ENCODE measurements at regions not wholly inside any gene's neighbourhood (a gene's known extent, or its start where the extent isn't known, plus 50 kb on each side); places are given as distances from the start of the nearest gene placed in this dataset.
"Not testable (repeated sequence)": the region's sequence is repeated elsewhere in the genome, so short reads cannot be mapped to it uniquely, and the experiment has no call there.

GRCh38 chr1:149157409-149157808 lies 54.1 kb upstream of the NBPF9 start:
- H3K4me1 Mint-ChIP-seq (ENCODE audit: low read depth) = peaks cover 16% of the 10 kb centered on the region
- H3K27ac Mint-ChIP-seq; H3K36me3 Mint-ChIP-seq (ENCODE audit: low read depth); H3K27me3 Mint-ChIP-seq (ENCODE audit: insufficient read depth); H3K4me3 Mint-ChIP-seq; DNase-seq; H3K9me3 Mint-ChIP-seq: not testable (repeated sequence)

- H3K27me3 Mint-ChIP-seq (ENCODE audit: insufficient read depth); H3K27ac Mint-ChIP-seq; H3K9me3 Mint-ChIP-seq; DNase-seq; H3K36me3 Mint-ChIP-seq (ENCODE audit: low read depth); H3K4me3 Mint-ChIP-seq: not testable (repeated sequence)
- peaks cover 10% of the 10 kb centered on the region for H3K4me1 Mint-ChIP-seq (ENCODE audit: low read depth)
Measured at GRCh38 chr1:149158308-149158707, 55.0 kb upstream of the NBPF9 start.

GRCh38 chr1:149163063-149163444 lies 59.7 kb upstream of the NBPF9 start:
- H3K27ac Mint-ChIP-seq = peak overlapping the region; percentile 86
- H3K27me3 Mint-ChIP-seq (ENCODE audit: insufficient read depth); H3K36me3 Mint-ChIP-seq (ENCODE audit: low read depth); DNase-seq; H3K9me3 Mint-ChIP-seq: not testable (repeated sequence)
- H3K4me1 Mint-ChIP-seq (ENCODE audit: low read depth) = peaks cover 10% of the 10 kb centered on the region
- peak overlapping the region; percentile 83 for H3K4me3 Mint-ChIP-seq

GRCh38 chr1:149174765-149175164 lies 71.4 kb upstream of the NBPF9 start:
- not testable (repeated sequence) for H3K36me3 Mint-ChIP-seq (ENCODE audit: low read depth); H3K9me3 Mint-ChIP-seq; H3K4me3 Mint-ChIP-seq; H3K4me1 Mint-ChIP-seq (ENCODE audit: low read depth); DNase-seq; H3K27me3 Mint-ChIP-seq (ENCODE audit: insufficient read depth); H3K27ac Mint-ChIP-seq

GRCh38 chr1:149175812-149176211 lies 72.5 kb upstream of the NBPF9 start:
- not testable (repeated sequence) for H3K27me3 Mint-ChIP-seq (ENCODE audit: insufficient read depth); H3K9me3 Mint-ChIP-seq; H3K4me1 Mint-ChIP-seq (ENCODE audit: low read depth); DNase-seq; H3K36me3 Mint-ChIP-seq (ENCODE audit: low read depth)
- H3K27ac Mint-ChIP-seq = peak overlapping the region; percentile 53; the same call in 1 of the 2 replicates
- peak overlapping the region; percentile 80 for H3K4me3 Mint-ChIP-seq

- H3K27me3 Mint-ChIP-seq (ENCODE audit: insufficient read depth); H3K9me3 Mint-ChIP-seq; H3K36me3 Mint-ChIP-seq (ENCODE audit: low read depth); DNase-seq; H3K4me1 Mint-ChIP-seq (ENCODE audit: low read depth): not testable (repeated sequence)
- 0 out of 2 replicates have a peak overlapping the region, but pooled peaks have one; percentile 54 for H3K27ac Mint-ChIP-seq
- peak overlapping the region; percentile 82 for H3K4me3 Mint-ChIP-seq
Measured at GRCh38 chr1:149176453-149177316, 73.3 kb upstream of the NBPF9 start.

- not testable (repeated sequence) for H3K36me3 Mint-ChIP-seq (ENCODE audit: low read depth); H3K9me3 Mint-ChIP-seq; H3K4me1 Mint-ChIP-seq (ENCODE audit: low read depth); DNase-seq; H3K27ac Mint-ChIP-seq; H3K27me3 Mint-ChIP-seq (ENCODE audit: insufficient read depth)
- 0 out of 2 replicates have a peak overlapping the region, but pooled peaks have one; percentile 49 for H3K4me3 Mint-ChIP-seq
Measured at GRCh38 chr1:149190742-149191141, 87.4 kb upstream of the NBPF9 start.

- H3K27me3 Mint-ChIP-seq (ENCODE audit: insufficient read depth); H3K36me3 Mint-ChIP-seq (ENCODE audit: low read depth); DNase-seq; H3K27ac Mint-ChIP-seq; H3K9me3 Mint-ChIP-seq; H3K4me3 Mint-ChIP-seq: not testable (repeated sequence)
- H3K4me1 Mint-ChIP-seq (ENCODE audit: low read depth) = peaks cover 26% of the 10 kb centered on the region
Measured at GRCh38 chr1:149196651-149197050, 93.3 kb upstream of the NBPF9 start.

- Mint-ChIP-seq H3K4me3 (peak overlapping the region; percentile 50; the same call in 1 of the 2 replicates), H3K4me1 (ENCODE audit: low read depth) (peaks cover 26% of the 10 kb centered on the region)
- H3K27ac Mint-ChIP-seq; H3K9me3 Mint-ChIP-seq; H3K36me3 Mint-ChIP-seq (ENCODE audit: low read depth); H3K27me3 Mint-ChIP-seq (ENCODE audit: insufficient read depth): not testable (repeated sequence)
- peak; percentile 17 for DNase-seq
Measured at GRCh38 chr1:149200567-149200966, 97.2 kb upstream of the NBPF9 start.

GRCh38 chr1:149202283-149202682 lies 98.9 kb upstream of the NBPF9 start:
- H3K27me3 Mint-ChIP-seq (ENCODE audit: insufficient read depth); H3K9me3 Mint-ChIP-seq: not testable (repeated sequence)

GRCh38 chr1:149204396-149204795 lies 101.0 kb upstream of the NBPF9 start:
- DNase-seq; H3K36me3 Mint-ChIP-seq (ENCODE audit: low read depth); H3K9me3 Mint-ChIP-seq; H3K27ac Mint-ChIP-seq; H3K27me3 Mint-ChIP-seq (ENCODE audit: insufficient read depth); H3K4me3 Mint-ChIP-seq: not testable (repeated sequence)
- peaks cover 13% of the 10 kb centered on the region for H3K4me1 Mint-ChIP-seq (ENCODE audit: low read depth)

More at GRCh38 chr1:149202283-149202682, 98.9 kb upstream of the NBPF9 start:
- H3K27ac Mint-ChIP-seq; H3K36me3 Mint-ChIP-seq (ENCODE audit: low read depth); DNase-seq; H3K4me3 Mint-ChIP-seq: not testable (repeated sequence)
- H3K4me1 Mint-ChIP-seq (ENCODE audit: low read depth) = peaks cover 17% of the 10 kb centered on the region

- not testable (repeated sequence) for DNase-seq; H3K4me3 Mint-ChIP-seq; H3K27me3 Mint-ChIP-seq (ENCODE audit: insufficient read depth); H3K27ac Mint-ChIP-seq; H3K36me3 Mint-ChIP-seq (ENCODE audit: low read depth); H3K9me3 Mint-ChIP-seq; H3K4me1 Mint-ChIP-seq (ENCODE audit: low read depth)
Measured at GRCh38 chr1:149208836-149209235, 105.5 kb upstream of the NBPF9 start.

- H3K27ac Mint-ChIP-seq; H3K36me3 Mint-ChIP-seq (ENCODE audit: low read depth); H3K4me3 Mint-ChIP-seq; H3K27me3 Mint-ChIP-seq (ENCODE audit: insufficient read depth); H3K4me1 Mint-ChIP-seq (ENCODE audit: low read depth); H3K9me3 Mint-ChIP-seq; DNase-seq: not testable (repeated sequence)
Measured at GRCh38 chr1:149211757-149212420, 108.5 kb upstream of the NBPF9 start.

GRCh38 chr1:149212946-149213345 lies 109.6 kb upstream of the NBPF9 start:
- H3K4me1 Mint-ChIP-seq (ENCODE audit: low read depth); H3K27me3 Mint-ChIP-seq (ENCODE audit: insufficient read depth); H3K4me3 Mint-ChIP-seq; H3K9me3 Mint-ChIP-seq; H3K36me3 Mint-ChIP-seq (ENCODE audit: low read depth); H3K27ac Mint-ChIP-seq; DNase-seq: not testable (repeated sequence)
